HEK293 (cell line): ENCODE measurements at regions not wholly inside any gene's neighbourhood (a gene's known extent, or its start where the extent isn't known, plus 50 kb on each side); places are given as distances from the start of the nearest gene placed in this dataset.
A peak's percentile ranks its signal among the peaks of the same experiment; 100 is the strongest.

Experiments used
- ATF2 ChIP-seq: fragments of 450-650 bp; formaldehyde crosslinking; IDR thresholded peaks from 2 replicates; pipeline ENCODE4 v1.5.1; 2016; ENCODE audit warnings: missing biosample characterization, missing genetic modification characterization, low read depth
- MZF1 ChIP-seq: fragments of 450-650 bp; formaldehyde crosslinking; IDR thresholded peaks from 2 replicates; pipeline ENCODE4 v1.5.1; 2017; ENCODE audit warnings: missing biosample characterization, missing genetic modification characterization, borderline replicate concordance
- PBX3 ChIP-seq: sonication (generic); formaldehyde crosslinking; IDR thresholded peaks from 2 replicates; pipeline ENCODE4 v1.8.1; 2022; ENCODE audit warnings: mild to moderate bottlenecking, moderate library complexity, missing genetic modification reagents
- SCRT1 ChIP-seq: fragments of 450-650 bp; formaldehyde crosslinking; IDR thresholded peaks from 2 replicates; pipeline ENCODE4 v1.5.1; 2016; ENCODE audit warnings: missing biosample characterization, missing genetic modification characterization, borderline replicate concordance
- ZFP3 ChIP-seq: fragments of 450-650 bp; formaldehyde crosslinking; IDR thresholded peaks from 2 replicates; pipeline ENCODE4 v1.5.1; 2016; ENCODE audit warnings: low read depth, missing biosample characterization, missing genetic modification characterization
- ZNF157 ChIP-seq: fragments of 450-650 bp; formaldehyde crosslinking; IDR thresholded peaks from 2 replicates; pipeline ENCODE4 v1.5.1; 2016; ENCODE audit warnings: missing biosample characterization, missing genetic modification characterization
- ZNF202 ChIP-seq: fragments of 450-650 bp; formaldehyde crosslinking; IDR thresholded peaks from 2 replicates; pipeline ENCODE4 v1.5.1; 2016; ENCODE audit warnings: missing biosample characterization, missing genetic modification characterization, borderline replicate concordance
- ZNF311 ChIP-seq: fragments of 450-650 bp; formaldehyde crosslinking; IDR thresholded peaks from 2 replicates; pipeline ENCODE4 v1.5.1; 2017; ENCODE audit warnings: missing biosample characterization, missing genetic modification characterization, borderline replicate concordance
- ZNF398 ChIP-seq: fragments of 450-650 bp; formaldehyde crosslinking; IDR thresholded peaks from 2 replicates; pipeline ENCODE4 v1.5.1; 2017; ENCODE audit warnings: missing biosample characterization, missing genetic modification characterization
- ZNF404 ChIP-seq: fragments of 450-650 bp; formaldehyde crosslinking; IDR thresholded peaks from 2 replicates; pipeline ENCODE4 v1.5.1; 2017; ENCODE audit warnings: missing biosample characterization, missing genetic modification characterization
- ZNF416 ChIP-seq: fragments of 450-650 bp; formaldehyde crosslinking; IDR thresholded peaks from 2 replicates; pipeline ENCODE4 v1.5.1; 2016; ENCODE audit warnings: missing biosample characterization, missing genetic modification characterization
- ZNF423 ChIP-seq: fragments of 450-650 bp; formaldehyde crosslinking; IDR thresholded peaks from 2 replicates; pipeline ENCODE4 v1.5.1; 2016; ENCODE audit warnings: missing biosample characterization, missing genetic modification characterization
- ZNF558 ChIP-seq: fragments of 450-650 bp; formaldehyde crosslinking; IDR thresholded peaks from 2 replicates; pipeline ENCODE4 v1.5.1; 2016; ENCODE audit warnings: missing biosample characterization, missing genetic modification characterization
- ZNF596 ChIP-seq: fragments of 450-650 bp; IDR thresholded peaks from 2 replicates; pipeline ENCODE4 v1.5.0; 2018; ENCODE audit warnings: missing biosample characterization, mild to moderate bottlenecking, missing genetic modification characterization, moderate library complexity
- ZNF776 ChIP-seq: fragments of 450-650 bp; formaldehyde crosslinking; IDR thresholded peaks from 2 replicates; pipeline ENCODE4 v1.5.0; 2017; ENCODE audit warnings: missing biosample characterization, missing genetic modification characterization, borderline replicate concordance
- ZSCAN23 ChIP-seq: fragments of 450-650 bp; formaldehyde crosslinking; IDR thresholded peaks from 2 replicates; pipeline ENCODE4 v1.5.1; 2016; ENCODE audit warnings: missing biosample characterization, missing genetic modification characterization
- TF ChIP-seq, protein P1 (sequence below): fragments of 450-650 bp; formaldehyde crosslinking; IDR thresholded peaks from 2 replicates; pipeline ENCODE4 v1.5.1; 2016; ENCODE audit warnings: missing biosample characterization, missing genetic modification characterization
- TF ChIP-seq, protein P2 (sequence below): fragments of 450-650 bp; formaldehyde crosslinking; IDR thresholded peaks from 2 replicates; pipeline ENCODE4 v1.5.1; 2016; ENCODE audit warnings: missing biosample characterization, missing genetic modification characterization
- TF ChIP-seq, protein P3 (sequence below): fragments of 450-650 bp; formaldehyde crosslinking; IDR thresholded peaks from 2 replicates; pipeline ENCODE4 v1.5.1; 2016; ENCODE audit warnings: missing biosample characterization, missing genetic modification characterization, low read depth
- TF ChIP-seq, protein P4 (sequence below): fragments of 450-650 bp; formaldehyde crosslinking; IDR thresholded peaks from 2 replicates; pipeline ENCODE4 v1.5.1; 2016; ENCODE audit warnings: missing biosample characterization, missing genetic modification characterization
- TF ChIP-seq, protein P5 (sequence below): fragments of 450-650 bp; formaldehyde crosslinking; IDR thresholded peaks from 2 replicates; pipeline ENCODE4 v1.5.1; 2016; ENCODE audit warnings: missing biosample characterization, missing genetic modification characterization

DNA sequence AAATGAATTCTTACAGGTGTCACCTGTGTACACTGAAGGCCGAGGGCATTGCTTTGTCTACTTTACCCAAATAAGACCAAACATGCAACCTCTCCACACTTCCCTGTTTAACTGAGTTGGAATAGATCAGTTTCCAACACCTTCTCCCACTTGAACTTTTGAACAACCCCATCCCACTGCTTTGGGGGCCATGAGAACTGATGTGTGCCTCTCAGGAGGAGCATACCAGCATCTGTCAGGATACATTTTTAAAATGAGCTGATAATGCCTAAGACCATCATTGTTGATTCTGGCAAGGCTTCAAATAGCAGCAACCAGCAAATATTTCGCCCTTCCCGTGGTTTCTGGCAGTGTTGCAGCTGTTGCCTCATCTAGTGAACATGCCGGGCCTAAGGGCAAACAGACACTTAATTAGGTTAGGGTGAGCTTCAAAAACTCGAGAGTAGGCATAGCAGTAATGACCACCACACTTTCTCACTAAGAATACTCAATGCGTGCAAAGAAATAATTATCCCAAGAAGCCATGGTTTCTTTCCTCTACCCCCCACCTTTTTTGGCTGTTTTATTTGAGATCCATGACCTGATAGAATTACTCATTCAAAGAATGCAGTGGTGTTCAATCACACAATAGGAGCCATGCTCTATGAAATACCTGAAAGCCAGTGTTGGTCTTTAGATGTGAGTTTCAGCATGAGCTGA, 63.7 kb downstream of the MAP10 start (continued):
- TF ChIP-seq ZNF398 (tag by site-specific recombination) (peak; percentile 88), ZNF157 (tag by site-specific recombination) (no peak), ZNF558 (tag by site-specific recombination) (peak; percentile 89; the same call in 1 of the 2 replicates), SCRT1 (tag by site-specific recombination) (peak; percentile 74; the same call in 1 of the 2 replicates), ZNF423 (no peak), ATF2 (tag by site-specific recombination) (peak; percentile 43; the same call in 1 of the 2 replicates), ZSCAN23 (peak; percentile 80; the same call in 1 of the 2 replicates), MZF1 (tag by site-specific recombination) (peak; percentile 63; the same call in 1 of the 2 replicates), ZNF404 (peak; percentile 56; the same call in 1 of the 2 replicates), PBX3 (CRISPR knock-in tag) (no peak), ZNF596 (tag by site-specific recombination) (no peak), ZNF416 (tag by site-specific recombination) (no peak), ZNF776 (no peak; the same call in 1 of the 2 replicates), ZNF311 (tag by site-specific recombination) (no peak), ZFP3 (no peak), ZNF202 (no peak)
- TF ChIP-seq, protein P1, sequence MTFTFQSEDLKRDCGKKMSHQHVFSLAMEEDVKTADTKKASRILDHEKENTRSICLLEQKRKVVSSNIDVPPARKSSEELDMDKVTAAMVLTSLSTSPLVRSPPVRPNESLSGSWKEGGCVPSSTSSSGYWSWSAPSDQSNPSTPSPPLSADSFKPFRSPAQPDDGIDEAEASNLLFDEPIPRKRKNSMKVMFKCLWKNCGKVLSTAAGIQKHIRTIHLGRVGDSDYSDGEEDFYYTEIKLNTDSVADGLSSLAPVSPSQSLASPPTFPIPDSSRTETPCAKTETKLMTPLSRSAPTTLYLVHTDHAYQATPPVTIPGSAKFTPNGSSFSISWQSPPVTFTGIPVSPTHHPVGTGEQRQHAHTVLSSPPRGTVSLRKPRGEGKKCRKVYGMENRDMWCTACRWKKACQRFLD (tag by site-specific recombination): no peak
- TF ChIP-seq, protein P2, sequence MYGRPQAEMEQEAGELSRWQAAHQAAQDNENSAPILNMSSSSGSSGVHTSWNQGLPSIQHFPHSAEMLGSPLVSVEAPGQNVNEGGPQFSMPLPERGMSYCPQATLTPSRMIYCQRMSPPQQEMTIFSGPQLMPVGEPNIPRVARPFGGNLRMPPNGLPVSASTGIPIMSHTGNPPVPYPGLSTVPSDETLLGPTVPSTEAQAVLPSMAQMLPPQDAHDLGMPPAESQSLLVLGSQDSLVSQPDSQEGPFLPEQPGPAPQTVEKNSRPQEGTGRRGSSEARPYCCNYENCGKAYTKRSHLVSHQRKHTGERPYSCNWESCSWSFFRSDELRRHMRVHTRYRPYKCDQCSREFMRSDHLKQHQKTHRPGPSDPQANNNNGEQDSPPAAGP (tag by site-specific recombination): no peak
- TF ChIP-seq, protein P3, sequence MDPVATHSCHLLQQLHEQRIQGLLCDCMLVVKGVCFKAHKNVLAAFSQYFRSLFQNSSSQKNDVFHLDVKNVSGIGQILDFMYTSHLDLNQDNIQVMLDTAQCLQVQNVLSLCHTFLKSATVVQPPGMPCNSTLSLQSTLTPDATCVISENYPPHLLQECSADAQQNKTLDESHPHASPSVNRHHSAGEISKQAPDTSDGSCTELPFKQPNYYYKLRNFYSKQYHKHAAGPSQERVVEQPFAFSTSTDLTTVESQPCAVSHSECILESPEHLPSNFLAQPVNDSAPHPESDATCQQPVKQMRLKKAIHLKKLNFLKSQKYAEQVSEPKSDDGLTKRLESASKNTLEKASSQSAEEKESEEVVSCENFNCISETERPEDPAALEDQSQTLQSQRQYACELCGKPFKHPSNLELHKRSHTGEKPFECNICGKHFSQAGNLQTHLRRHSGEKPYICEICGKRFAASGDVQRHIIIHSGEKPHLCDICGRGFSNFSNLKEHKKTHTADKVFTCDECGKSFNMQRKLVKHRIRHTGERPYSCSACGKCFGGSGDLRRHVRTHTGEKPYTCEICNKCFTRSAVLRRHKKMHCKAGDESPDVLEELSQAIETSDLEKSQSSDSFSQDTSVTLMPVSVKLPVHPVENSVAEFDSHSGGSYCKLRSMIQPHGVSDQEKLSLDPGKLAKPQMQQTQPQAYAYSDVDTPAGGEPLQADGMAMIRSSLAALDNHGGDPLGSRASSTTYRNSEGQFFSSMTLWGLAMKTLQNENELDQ: no peak
- TF ChIP-seq, protein P4, sequence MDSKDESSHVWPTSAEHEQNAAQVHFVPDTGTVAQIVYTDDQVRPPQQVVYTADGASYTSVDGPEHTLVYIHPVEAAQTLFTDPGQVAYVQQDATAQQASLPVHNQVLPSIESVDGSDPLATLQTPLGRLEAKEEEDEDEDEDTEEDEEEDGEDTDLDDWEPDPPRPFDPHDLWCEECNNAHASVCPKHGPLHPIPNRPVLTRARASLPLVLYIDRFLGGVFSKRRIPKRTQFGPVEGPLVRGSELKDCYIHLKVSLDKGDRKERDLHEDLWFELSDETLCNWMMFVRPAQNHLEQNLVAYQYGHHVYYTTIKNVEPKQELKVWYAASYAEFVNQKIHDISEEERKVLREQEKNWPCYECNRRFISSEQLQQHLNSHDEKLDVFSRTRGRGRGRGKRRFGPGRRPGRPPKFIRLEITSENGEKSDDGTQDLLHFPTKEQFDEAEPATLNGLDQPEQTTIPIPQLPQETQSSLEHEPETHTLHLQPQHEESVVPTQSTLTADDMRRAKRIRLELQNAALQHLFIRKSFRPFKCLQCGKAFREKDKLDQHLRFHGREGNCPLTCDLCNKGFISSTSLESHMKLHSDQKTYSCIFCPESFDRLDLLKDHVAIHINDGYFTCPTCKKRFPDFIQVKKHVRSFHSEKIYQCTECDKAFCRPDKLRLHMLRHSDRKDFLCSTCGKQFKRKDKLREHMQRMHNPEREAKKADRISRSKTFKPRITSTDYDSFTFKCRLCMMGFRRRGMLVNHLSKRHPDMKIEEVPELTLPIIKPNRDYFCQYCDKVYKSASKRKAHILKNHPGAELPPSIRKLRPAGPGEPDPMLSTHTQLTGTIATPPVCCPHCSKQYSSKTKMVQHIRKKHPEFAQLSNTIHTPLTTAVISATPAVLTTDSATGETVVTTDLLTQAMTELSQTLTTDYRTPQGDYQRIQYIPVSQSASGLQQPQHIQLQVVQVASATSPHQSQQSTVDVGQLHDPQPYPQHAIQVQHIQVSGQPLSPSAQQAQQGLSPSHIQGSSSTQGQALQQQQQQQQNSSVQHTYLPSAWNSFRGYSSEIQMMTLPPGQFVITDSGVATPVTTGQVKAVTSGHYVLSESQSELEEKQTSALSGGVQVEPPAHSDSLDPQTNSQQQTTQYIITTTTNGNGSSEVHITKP (tag by site-specific recombination): peak; percentile 92
- TF ChIP-seq, protein P5, sequence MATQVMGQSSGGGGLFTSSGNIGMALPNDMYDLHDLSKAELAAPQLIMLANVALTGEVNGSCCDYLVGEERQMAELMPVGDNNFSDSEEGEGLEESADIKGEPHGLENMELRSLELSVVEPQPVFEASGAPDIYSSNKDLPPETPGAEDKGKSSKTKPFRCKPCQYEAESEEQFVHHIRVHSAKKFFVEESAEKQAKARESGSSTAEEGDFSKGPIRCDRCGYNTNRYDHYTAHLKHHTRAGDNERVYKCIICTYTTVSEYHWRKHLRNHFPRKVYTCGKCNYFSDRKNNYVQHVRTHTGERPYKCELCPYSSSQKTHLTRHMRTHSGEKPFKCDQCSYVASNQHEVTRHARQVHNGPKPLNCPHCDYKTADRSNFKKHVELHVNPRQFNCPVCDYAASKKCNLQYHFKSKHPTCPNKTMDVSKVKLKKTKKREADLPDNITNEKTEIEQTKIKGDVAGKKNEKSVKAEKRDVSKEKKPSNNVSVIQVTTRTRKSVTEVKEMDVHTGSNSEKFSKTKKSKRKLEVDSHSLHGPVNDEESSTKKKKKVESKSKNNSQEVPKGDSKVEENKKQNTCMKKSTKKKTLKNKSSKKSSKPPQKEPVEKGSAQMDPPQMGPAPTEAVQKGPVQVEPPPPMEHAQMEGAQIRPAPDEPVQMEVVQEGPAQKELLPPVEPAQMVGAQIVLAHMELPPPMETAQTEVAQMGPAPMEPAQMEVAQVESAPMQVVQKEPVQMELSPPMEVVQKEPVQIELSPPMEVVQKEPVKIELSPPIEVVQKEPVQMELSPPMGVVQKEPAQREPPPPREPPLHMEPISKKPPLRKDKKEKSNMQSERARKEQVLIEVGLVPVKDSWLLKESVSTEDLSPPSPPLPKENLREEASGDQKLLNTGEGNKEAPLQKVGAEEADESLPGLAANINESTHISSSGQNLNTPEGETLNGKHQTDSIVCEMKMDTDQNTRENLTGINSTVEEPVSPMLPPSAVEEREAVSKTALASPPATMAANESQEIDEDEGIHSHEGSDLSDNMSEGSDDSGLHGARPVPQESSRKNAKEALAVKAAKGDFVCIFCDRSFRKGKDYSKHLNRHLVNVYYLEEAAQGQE (tag by site-specific recombination): peak; percentile 60
